HepG2 (cell line): ENCODE measurements at regions not wholly inside any gene's neighbourhood (a gene's known extent, or its start where the extent isn't known, plus 50 kb on each side); places are given as distances from the start of the nearest gene placed in this dataset.

Experiments used
- ATAC-seq: fragments of 200-7000 bp; cut with Tn5 transposase; 3 replicates; pipeline ENCODE4 v1.9.1; 2020; ENCODE audit warnings: mild to moderate bottlenecking, moderate library complexity
- BruUV-seq: library from RNA; stranded (reverse); fragments of 400-500 nt; replicated peaks from 2 replicates; lab custom pipeline; 2021; lab: Mats Ljungman, UMichigan
- CTCF ChIA-PET: fragments of 300-600 bp; formaldehyde crosslinking; extraction: SDS; loops from one replicate; lab custom pipeline; 2021; ENCODE audit warnings: low total read pairs, inconsistent platforms, low intra/inter-chr PET ratio; lab: Yijun Ruan, JAX
- POLR2A ChIA-PET: fragments of 350-600 bp; sonication (Branson Sonifier 250); formaldehyde crosslinking; loops from one replicate; lab custom pipeline; 2020; ENCODE audit warnings: antibody characterized with exemption, inconsistent platforms; lab: Yijun Ruan, JAX
- DNase-seq: peaks from one replicate; pipeline ENCODE4 v3.0.0-alpha.2; 2015; ENCODE audit warnings: low spot score
- FAIRE-seq: peaks from 3 replicates; lab custom pipeline; 2011; peaks lifted over from hg19 to GRCh38; lab: Jason Lieb, UNC
- H2AFZ ChIP-seq: one replicate; pipeline ENCODE4 v1.6.1; 2011; ENCODE audit warnings: low read length, inconsistent platforms
- H3K27ac ChIP-seq: fragments of 300-600 bp; 3 replicates; pipeline ENCODE4 v1.8.0; 2011; ENCODE audit warnings: mixed run types, mild to moderate bottlenecking, mixed read lengths, low read length, inconsistent platforms; ENCODE audit not compliant: insufficient read depth; ENCODE audit errors: extremely low read length
- H3K27me3 ChIP-seq, 2 experiments: fragments of 200-600 bp in 1 of 2; 2 replicates in 1 of 2; 3 replicates in 1 of 2; pipeline versions ENCODE4 v1.6.0 to v1.8.0; 2011; ENCODE audit warnings: low read length in 2 of 2, mild to moderate bottlenecking in 2 of 2, moderate library complexity in 2 of 2, inconsistent platforms in 1 of 2; ENCODE audit not compliant: insufficient read depth in 2 of 2, control insufficient read depth in 1 of 2
- H3K36me3 ChIP-seq, 2 experiments: fragments of 200-600 bp in 1 of 2; replicated peaks in 1 of 2; 2 replicates in 1 of 2; 3 replicates in 1 of 2; pipeline versions ENCODE4 v1.5.1 to v1.8.0; 2011; ENCODE audit warnings: low read length in 2 of 2, inconsistent platforms in 1 of 2; ENCODE audit not compliant: insufficient read depth in 2 of 2, control insufficient read depth in 1 of 2
- H3K4me1 ChIP-seq: 2 replicates; pipeline ENCODE4 v1.5.1; 2012; ENCODE audit warnings: low read length, inconsistent platforms; ENCODE audit not compliant: insufficient read depth
- H3K4me2 ChIP-seq: 2 replicates; pipeline ENCODE4 v1.6.0; 2011; ENCODE audit warnings: low read depth, low read length, inconsistent platforms
- H3K4me3 ChIP-seq, 3 experiments: fragments of 200-600 bp in 1 of 3; sonication (generic), shearing (Covaris generic) in 1 of 3; replicated peaks in 1 of 3; 2 replicates each; pipeline ENCODE4 v1.5.1; 2011 to 2016; ENCODE audit warnings: low read length in 3 of 3, inconsistent platforms in 2 of 3, low read depth in 2 of 3, mild to moderate bottlenecking in 2 of 3, control low read depth in 1 of 3, mixed read lengths in 1 of 3; ENCODE audit not compliant: insufficient read depth in 1 of 3
- H3K79me2 ChIP-seq: one replicate; pipeline ENCODE4 v1.6.1; 2011; ENCODE audit warnings: low read length, inconsistent platforms; ENCODE audit not compliant: insufficient read depth
- H3K9ac ChIP-seq: 2 replicates; pipeline ENCODE4 v1.6.0; 2011; ENCODE audit warnings: mild to moderate bottlenecking, low read depth, low read length, inconsistent platforms; ENCODE audit not compliant: insufficient read depth
- H3K9me3 ChIP-seq: 2 replicates; pipeline ENCODE4 v1.5.1; 2012; ENCODE audit warnings: mild to moderate bottlenecking, low read length
- H4K20me1 ChIP-seq: 2 replicates; pipeline ENCODE4 v1.6.0; 2011; ENCODE audit warnings: inconsistent platforms, mild to moderate bottlenecking, low read length, moderate library complexity; ENCODE audit not compliant: insufficient read depth
- ELF1 ChIP-seq: sonication (generic); formaldehyde crosslinking; IDR thresholded peaks from 2 replicates; pipeline ENCODE4 v1.4.0; 2020; ENCODE audit warnings: missing genetic modification reagents
- FOXP1 ChIP-seq, 2 experiments: fragments of 450-650 bp in 1 of 2; IDR thresholded peaks; 2 replicates each; pipeline ENCODE4 v1.6.1; 2017 to 2018; ENCODE audit warnings: antibody characterized with exemption in 1 of 2
- HOXA7 ChIP-seq: sonication (generic); formaldehyde crosslinking; IDR thresholded peaks from 2 replicates; pipeline ENCODE4 v1.8.1; 2022; ENCODE audit warnings: mild to moderate bottlenecking, missing genetic modification reagents, moderate library complexity
- PAF1 ChIP-seq: IDR thresholded peaks from 2 replicates; pipeline ENCODE4 v1.6.1; 2016; ENCODE audit warnings: missing genetic modification reagents, missing compliant biosample characterization
- POGK ChIP-seq: sonication (generic); formaldehyde crosslinking; conservative IDR thresholded peaks from 2 replicates; pipeline ENCODE4 v1.8.0; 2022; ENCODE audit warnings: mild to moderate bottlenecking, moderate library complexity, missing genetic modification reagents
- ZFY ChIP-seq: sonication (generic); formaldehyde crosslinking; IDR thresholded peaks from 2 replicates; pipeline ENCODE4 v1.4.0; 2020; ENCODE audit warnings: missing genetic modification reagents
- ZSCAN5A ChIP-seq: sonication (generic); formaldehyde crosslinking; IDR thresholded peaks from 2 replicates; pipeline ENCODE4 v1.8.0; 2022; ENCODE audit warnings: mild to moderate bottlenecking, missing genetic modification reagents, borderline replicate concordance
- WGBS: methylation state at CpG from one replicate; pipeline ENCODE4 v1.1.6; 2017; ENCODE audit warnings: low lambda C conversion rate; 5-methylcytosine and 5-hydroxymethylcytosine counted together
- in situ Hi-C: cut with HindIII; loops from 2 replicates; pipeline ENCODE4 v1.10.0; 2017; ENCODE audit warnings: low pct_unique_long_range_greater_than_20kb; ENCODE audit not compliant: extremely low pct_ligation_motif_present
- intact Hi-C: fragments of 100-400 bp; cut with micrococcal nuclease; formaldehyde crosslinking; loops from one replicate; pipeline ENCODE4 v1.10.0; 2022; ENCODE audit not compliant: unreplicated experiment

GRCh38 chr2:12201369-12201768 is 454.9 kb downstream of the LPIN1 start:
- ChIA-PET CTCF (no interaction called here), POLR2A (no interaction called here)
- no peak for TF ChIP-seq ZSCAN5A
- TF ChIP-seq HOXA7 (CRISPR knock-in tag), result no peak
- TF ChIP-seq POGK (CRISPR knock-in tag), result no peak
- TF ChIP-seq PAF1, result no peak
- no peak for TF ChIP-seq ELF1 (CRISPR knock-in tag)
- no peak for TF ChIP-seq FOXP1 (IDR thresholded peaks at IDR 0.05)
- no peak for TF ChIP-seq FOXP1 (CRISPR knock-in tag; IDR thresholded peaks at IDR 0.05)
- TF ChIP-seq ZFY (CRISPR knock-in tag), result no peak
- no peaks in the 10 kb centered on the region for H3K36me3 ChIP-seq
- in situ Hi-C loops (no loop called here), intact Hi-C loops (no loop called here)
- 7% methylated on average over 6 of the region's 6 CpGs for WGBS
- no peak overlapping the region for H3K27ac ChIP-seq
- H4K20me1 ChIP-seq, result no peaks in the 10 kb centered on the region
- H3K27me3 ChIP-seq, result no peaks in the 10 kb centered on the region; a peak in 1 of 5 replicates
- H3K4me2 ChIP-seq, result no peak overlapping the region
- H3K9ac ChIP-seq, result no peak overlapping the region
- H3K79me2 ChIP-seq, result no peaks in the 10 kb centered on the region
- H3K9me3 ChIP-seq, result no peaks in the 10 kb centered on the region
- H3K4me3 ChIP-seq, result no peak overlapping the region
- H2AFZ ChIP-seq, result no peak overlapping the region
- no peak for ATAC-seq
- BruUV-seq, result no TSS peak
- no peaks in the 10 kb centered on the region for H3K4me1 ChIP-seq
- no peak for DNase-seq
- FAIRE-seq, result no peak
